H1 (cell line): ENCODE measurements at regions not wholly inside any gene's neighbourhood (a gene's known extent, or its start where the extent isn't known, plus 50 kb on each side); places are given as distances from the start of the nearest gene placed in this dataset.
A peak's percentile ranks its signal among the peaks of the same experiment; 100 is the strongest.

Experiments
- CBX5 ChIP-seq: fragments of 300-800, 300-1000 bp; sonication (generic); IDR thresholded peaks from 2 replicates; pipeline ENCODE4 v1.7.1; 2016; ENCODE audit warnings: antibody characterized with exemption, low read length, low read depth
- FOSL1 ChIP-seq: IDR thresholded peaks from 2 replicates; pipeline ENCODE4 v1.6.1; 2011; ENCODE audit warnings: mild to moderate bottlenecking, low read depth, low read length, moderate library complexity; ENCODE audit not compliant: insufficient read depth
- SIN3A ChIP-seq, 2 experiments: IDR thresholded peaks in 1 of 2; conservative IDR thresholded peaks in 1 of 2; 2 replicates each; pipeline ENCODE4 v1.6.1; 2011 to 2012; ENCODE audit warnings: low read length in 2 of 2, improper control_type of control experiment in 1 of 2, low read depth in 1 of 2, mild to moderate bottlenecking in 1 of 2
- TAF7 ChIP-seq: optimal IDR thresholded peaks from 2 replicates; pipeline ENCODE3; 2011; ENCODE audit warnings: low read depth, mild to moderate bottlenecking, inconsistent platforms, low read length, moderate library complexity, borderline replicate concordance
- TF ChIP-seq, protein P1 (sequence below): IDR thresholded peaks from 2 replicates; pipeline ENCODE4 v1.6.1; 2012; ENCODE audit warnings: low read length, inconsistent platforms

- TF ChIP-seq SIN3A (conservative IDR thresholded peaks at IDR 0.05 in 1 of 2, IDR thresholded peaks at IDR 0.05 in 1 of 2; ENCODE audit: low read depth in 1 of 2, low read length in 2 of 2) (0 out of 4 replicates have a peak, but pooled peaks of 1 of the 2 experiments have one; percentile 26), FOSL1 (no peak), TAF7 (no peak), CBX5 (no peak)
- TF ChIP-seq, protein P1, sequence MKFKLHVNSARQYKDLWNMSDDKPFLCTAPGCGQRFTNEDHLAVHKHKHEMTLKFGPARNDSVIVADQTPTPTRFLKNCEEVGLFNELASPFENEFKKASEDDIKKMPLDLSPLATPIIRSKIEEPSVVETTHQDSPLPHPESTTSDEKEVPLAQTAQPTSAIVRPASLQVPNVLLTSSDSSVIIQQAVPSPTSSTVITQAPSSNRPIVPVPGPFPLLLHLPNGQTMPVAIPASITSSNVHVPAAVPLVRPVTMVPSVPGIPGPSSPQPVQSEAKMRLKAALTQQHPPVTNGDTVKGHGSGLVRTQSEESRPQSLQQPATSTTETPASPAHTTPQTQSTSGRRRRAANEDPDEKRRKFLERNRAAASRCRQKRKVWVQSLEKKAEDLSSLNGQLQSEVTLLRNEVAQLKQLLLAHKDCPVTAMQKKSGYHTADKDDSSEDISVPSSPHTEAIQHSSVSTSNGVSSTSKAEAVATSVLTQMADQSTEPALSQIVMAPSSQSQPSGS, result no peak
These were observed 84.6 kb downstream of the PDGFA start (continued) for GRCh38 chr7:434891-435629.
